ENCODE measurements at regions not wholly inside any gene's neighbourhood (a gene's known extent, or its start where the extent isn't known, plus 50 kb on each side); places are given as distances from the start of the nearest gene placed in this dataset.

GRCh38 chrX:107522901-107523300, 73.4 kb downstream of the FRMPD3 start:
- Histone ChIP-seq H2AFZ (ENCODE audit: low read length) (no peak overlapping the region), H3K36me3 (ENCODE audit: insufficient read depth, low read length) (no peaks in the 10 kb centered on the region), H3K4me2 (ENCODE audit: low read length) (no peak overlapping the region), H3K4me3 (ENCODE audit: low read depth, low read length, poor library complexity, severe bottlenecking) (no peak overlapping the region), H3K27ac (ENCODE audit: low read depth, low read length, poor library complexity, severe bottlenecking) (no peak overlapping the region), H3F3A (ENCODE audit: insufficient read depth, low read length) (no peaks in the 10 kb centered on the region), H3K9me2 (ENCODE audit: low read depth, low read length) (no peaks in the 10 kb centered on the region), H3K27me3 (ENCODE audit: insufficient read depth, low read length) (no peaks in the 10 kb centered on the region), H3K9me3 (ENCODE audit: low read length) (no peaks in the 10 kb centered on the region), H3K4me1 (ENCODE audit: insufficient read depth, low read length, severe bottlenecking) (no peaks in the 10 kb centered on the region), H3K9ac (ENCODE audit: low read length) (no peak overlapping the region), H3K79me2 (ENCODE audit: insufficient read depth, low read length) (no peaks in the 10 kb centered on the region), H4K20me1 (ENCODE audit: insufficient read depth, low read length) (no peaks in the 10 kb centered on the region)
- TF ChIP-seq EZH2 (IDR thresholded peaks at IDR 0.05; ENCODE audit: borderline replicate concordance, low read length), result no peak
- TF ChIP-seq CTCF (IDR thresholded peaks at IDR 0.05; ENCODE audit: low read length), result no peak

- Histone ChIP-seq H3K9me3 (ENCODE audit: low read length) (no peaks in the 10 kb centered on the region), H3K9ac (ENCODE audit: low read length) (no peak overlapping the region), H4K20me1 (ENCODE audit: insufficient read depth, low read length) (no peaks in the 10 kb centered on the region), H3K4me1 (ENCODE audit: insufficient read depth, low read length, severe bottlenecking) (no peaks in the 10 kb centered on the region), H3K79me2 (ENCODE audit: insufficient read depth, low read length) (no peaks in the 10 kb centered on the region), H2AFZ (ENCODE audit: low read length) (no peak overlapping the region), H3K4me3 (ENCODE audit: low read depth, low read length, poor library complexity, severe bottlenecking) (no peak overlapping the region), H3K9me2 (ENCODE audit: low read depth, low read length) (no peaks in the 10 kb centered on the region), H3K4me2 (ENCODE audit: low read length) (no peak overlapping the region), H3K36me3 (ENCODE audit: insufficient read depth, low read length) (no peaks in the 10 kb centered on the region), H3F3A (ENCODE audit: insufficient read depth, low read length) (no peaks in the 10 kb centered on the region), H3K27ac (ENCODE audit: low read depth, low read length, poor library complexity, severe bottlenecking) (no peak overlapping the region), H3K27me3 (ENCODE audit: insufficient read depth, low read length) (no peaks in the 10 kb centered on the region)
- TF ChIP-seq EZH2 (IDR thresholded peaks at IDR 0.05; ENCODE audit: borderline replicate concordance, low read length), result no peak
- no peak for TF ChIP-seq CTCF (IDR thresholded peaks at IDR 0.05; ENCODE audit: low read length)
These were observed 76.7 kb downstream of the FRMPD3 start for GRCh38 chrX:107526141-107526540.

GRCh38 chrX:107530141-107530540, 80.7 kb downstream of the FRMPD3 start:
- no peak overlapping the region for H3K9ac ChIP-seq (ENCODE audit: low read length)
- H3K79me2 ChIP-seq (ENCODE audit: insufficient read depth, low read length), result no peaks in the 10 kb centered on the region
- H3K4me2 ChIP-seq (ENCODE audit: low read length), result no peak overlapping the region
- H3K9me2 ChIP-seq (ENCODE audit: low read depth, low read length), result no peaks in the 10 kb centered on the region
- no peaks in the 10 kb centered on the region for H4K20me1 ChIP-seq (ENCODE audit: insufficient read depth, low read length)
- TF ChIP-seq EZH2 (IDR thresholded peaks at IDR 0.05; ENCODE audit: borderline replicate concordance, low read length), result no peak
- TF ChIP-seq CTCF (IDR thresholded peaks at IDR 0.05; ENCODE audit: low read length), result no peak
- no peak overlapping the region for H3K4me3 ChIP-seq (ENCODE audit: low read depth, low read length, poor library complexity, severe bottlenecking)
- no peaks in the 10 kb centered on the region for H3K9me3 ChIP-seq (ENCODE audit: low read length)
- no peaks in the 10 kb centered on the region for H3K27me3 ChIP-seq (ENCODE audit: insufficient read depth, low read length)
- no peak overlapping the region for H3K27ac ChIP-seq (ENCODE audit: low read depth, low read length, poor library complexity, severe bottlenecking)
- no peaks in the 10 kb centered on the region for H3K36me3 ChIP-seq (ENCODE audit: insufficient read depth, low read length)
- H2AFZ ChIP-seq (ENCODE audit: low read length), result no peak overlapping the region
- H3K4me1 ChIP-seq (ENCODE audit: insufficient read depth, low read length, severe bottlenecking), result no peaks in the 10 kb centered on the region
- H3F3A ChIP-seq (ENCODE audit: insufficient read depth, low read length), result no peaks in the 10 kb centered on the region

Data from OCI-LY1 (cell line).